ENCODE measurements at regions not wholly inside any gene's neighbourhood (a gene's known extent, or its start where the extent isn't known, plus 50 kb on each side); places are given as distances from the start of the nearest gene placed in this dataset.

DNA sequence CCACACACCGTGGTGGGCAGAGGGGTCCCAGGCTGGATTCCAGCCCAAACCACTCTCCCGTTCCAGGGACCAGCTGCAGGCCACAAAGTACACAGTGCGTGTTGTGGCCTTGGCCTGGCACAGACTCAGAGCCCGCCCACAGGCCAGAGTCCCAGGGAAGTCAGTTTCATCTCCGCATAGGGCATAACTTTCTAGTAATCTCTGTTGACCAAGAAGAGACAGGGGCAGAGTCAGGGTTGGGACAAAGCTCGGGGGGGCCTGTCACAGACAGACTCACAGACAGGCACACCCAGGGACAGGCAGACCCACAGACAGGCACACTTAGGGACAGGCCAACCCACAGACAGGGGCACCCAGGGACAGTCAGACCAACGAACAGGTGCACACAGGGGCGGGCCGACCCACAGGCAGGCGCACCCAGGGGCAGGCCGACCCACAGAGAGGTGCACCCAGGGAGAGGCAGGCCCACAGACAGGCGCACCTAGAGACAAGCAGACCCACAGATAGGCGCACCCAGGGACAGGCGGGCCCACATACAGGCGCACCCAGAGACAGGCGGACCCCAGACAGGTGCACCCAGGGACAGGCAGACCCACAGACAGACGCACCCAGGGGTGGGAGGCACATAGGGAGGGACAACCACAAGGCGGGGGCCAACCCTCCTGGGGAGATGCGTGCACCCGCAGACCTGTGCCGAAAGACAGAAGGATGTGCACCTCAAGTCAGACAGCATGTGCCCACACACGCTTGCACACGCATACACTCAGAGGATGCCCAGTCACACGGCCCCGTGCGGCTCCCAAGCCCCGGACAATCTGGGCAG lies 323.3 kb upstream of the RTL1 start:
- no peak for DNase-seq (ENCODE audit: low spot score)

- DNase-seq (ENCODE audit: low spot score) = no peak
These were observed 324.4 kb upstream of the RTL1 start for GRCh38 chr14:101227611-101228594.

DNA sequence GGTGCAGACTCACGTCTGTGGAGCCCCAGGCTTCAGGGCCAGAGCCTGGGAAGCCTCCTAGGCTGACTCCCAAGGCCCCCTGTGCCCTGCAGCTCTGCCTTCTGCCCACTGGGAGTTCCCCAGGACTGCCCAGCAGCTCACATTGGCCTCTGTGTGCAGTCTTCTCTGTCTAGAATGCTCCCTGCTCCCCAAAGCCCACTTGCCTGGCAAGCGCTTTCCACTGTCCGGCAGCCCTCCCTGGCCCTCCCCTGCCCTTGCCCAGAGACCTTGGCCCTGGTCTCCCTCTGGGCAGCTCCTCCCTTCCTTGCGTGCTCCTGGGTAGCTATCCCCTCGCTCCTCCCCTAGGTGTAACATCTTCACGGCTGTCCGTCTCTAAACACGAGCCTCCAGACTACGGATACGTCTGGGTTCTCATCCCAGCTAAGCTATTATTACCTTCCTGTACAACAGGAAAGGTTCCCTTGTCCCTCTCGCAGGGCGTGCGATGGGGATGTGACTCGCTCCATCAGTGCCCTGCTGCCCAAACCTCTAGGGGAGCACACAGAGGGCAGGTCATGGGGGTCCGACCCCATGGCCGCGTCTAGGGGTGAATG lies 325.5 kb upstream of the RTL1 start:
- no peak for DNase-seq (ENCODE audit: low spot score)

GRCh38 chr14:101229666-101230065 lies 326.1 kb upstream of the RTL1 start:
- no peak for DNase-seq (ENCODE audit: low spot score)

DNA sequence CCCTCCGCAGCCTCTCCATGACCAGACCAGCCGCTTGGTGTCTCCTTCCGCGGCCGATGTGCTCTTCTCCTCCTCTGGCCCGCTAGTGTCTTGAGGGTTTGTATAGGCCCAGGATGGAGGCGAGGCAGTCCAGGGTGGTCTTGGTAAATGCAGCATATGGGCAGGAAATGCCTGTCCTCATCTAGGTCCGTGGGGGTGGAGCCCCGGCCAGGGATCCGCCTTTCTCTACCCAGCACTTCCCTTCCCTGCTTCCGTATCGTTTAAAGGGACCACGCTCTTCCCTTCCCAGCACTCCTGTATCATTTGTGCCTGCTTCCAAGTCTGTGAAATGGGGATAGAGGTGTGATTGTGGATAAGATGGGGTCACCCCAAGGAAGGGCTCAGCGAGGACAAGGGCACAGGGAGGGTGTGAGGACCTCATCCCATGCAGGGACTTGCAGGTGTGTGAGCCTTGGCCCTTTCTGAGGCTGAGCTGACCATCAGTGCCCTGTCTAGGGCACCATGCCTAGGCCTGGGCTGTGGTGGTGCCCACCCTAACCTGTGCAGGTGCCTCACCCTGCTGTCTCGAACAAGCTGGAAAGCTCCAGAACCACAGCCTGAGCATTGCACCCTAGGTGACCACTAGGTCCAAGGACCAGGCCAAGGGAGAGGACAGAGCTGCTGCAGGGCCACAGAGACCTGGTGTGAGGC lies 326.8 kb upstream of the RTL1 start:
- DNase-seq (ENCODE audit: low spot score) = no peak

DNA sequence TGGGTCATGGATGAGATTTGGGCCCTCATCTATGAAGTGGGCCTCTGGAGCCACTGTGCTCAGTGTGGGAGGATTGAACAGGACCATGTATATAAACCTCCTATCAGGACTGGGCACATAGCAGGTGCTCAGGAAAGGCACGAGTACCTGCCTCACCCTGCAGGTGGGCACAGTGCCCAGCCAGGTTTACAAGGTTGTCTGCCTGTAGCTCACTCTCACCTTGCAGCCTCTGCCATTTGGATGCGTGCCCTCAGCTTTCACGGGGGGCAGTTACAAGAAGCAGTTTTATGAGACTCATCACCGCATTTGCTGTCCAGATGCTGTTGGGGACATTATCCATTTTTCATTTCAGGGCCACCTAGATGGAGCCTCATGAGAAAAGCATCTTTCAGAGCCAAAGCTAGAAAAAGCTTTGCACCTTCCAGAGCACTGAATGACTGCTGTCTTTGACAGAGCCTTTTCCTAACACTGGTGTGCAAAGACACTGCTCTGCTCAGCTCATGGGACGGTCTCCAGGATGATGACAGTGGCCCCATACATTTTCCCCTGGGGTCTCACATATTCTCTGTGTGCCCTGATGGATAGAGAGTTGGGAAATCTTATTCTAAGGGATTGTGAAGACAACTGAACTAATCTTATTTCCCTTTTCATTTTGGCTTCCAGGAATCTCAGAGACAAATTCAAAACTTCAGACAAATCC lies 327.5 kb upstream of the RTL1 start:
- DNase-seq (ENCODE audit: low spot score) = no peak

GRCh38 chr14:101231828-101232227 lies 328.3 kb upstream of the RTL1 start:
- DNase-seq (ENCODE audit: low spot score) = no peak

GRCh38 chr14:101232340-101233020 lies 328.8 kb upstream of the DIO3 start:
- peak; percentile 58 for DNase-seq (ENCODE audit: low spot score)

- peak; percentile 62 for DNase-seq (ENCODE audit: low spot score)
These were observed 328.3 kb upstream of the DIO3 start for GRCh38 chr14:101233021-101233366.

- no peak for DNase-seq (ENCODE audit: low spot score)
These were observed 327.9 kb upstream of the DIO3 start for GRCh38 chr14:101233391-101233790.

- no peak for DNase-seq (ENCODE audit: low spot score)
These were observed 327.5 kb upstream of the DIO3 start for GRCh38 chr14:101233808-101234207.

DNA sequence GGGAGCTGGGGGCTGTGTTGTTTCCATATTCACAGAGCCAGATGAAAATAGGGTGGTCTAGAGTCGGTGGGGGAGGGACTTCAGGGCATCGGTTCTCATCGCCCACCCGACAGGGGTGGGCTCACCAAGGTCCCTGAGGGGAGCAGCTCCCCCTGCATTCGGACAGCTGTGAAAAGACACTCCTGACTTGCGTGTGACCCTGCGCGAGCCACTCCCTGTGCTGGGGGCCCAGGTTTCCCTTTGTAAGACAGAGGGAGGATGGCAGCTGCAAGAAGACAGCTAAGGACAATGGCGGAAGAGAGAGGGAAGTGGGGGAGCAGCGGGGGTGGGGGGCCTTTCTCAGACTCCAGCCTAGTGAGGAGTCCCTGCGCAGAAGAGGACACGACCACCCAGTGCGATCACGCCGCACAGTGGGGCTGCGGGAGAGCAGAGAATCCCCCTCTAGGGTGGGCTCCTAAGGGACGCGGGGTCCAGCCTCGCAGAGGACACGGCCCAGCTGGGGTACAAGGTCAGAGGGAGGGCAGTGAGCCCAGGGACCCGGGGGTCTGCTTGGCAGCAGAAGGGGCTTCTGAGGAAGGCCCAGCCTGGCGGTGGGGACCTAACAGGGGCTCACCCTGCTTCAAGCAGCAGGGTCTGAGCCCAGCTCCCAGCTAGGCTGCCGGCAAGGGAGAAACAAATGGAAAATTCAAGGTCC lies 326.9 kb upstream of the DIO3 start:
- no peak for DNase-seq (ENCODE audit: low spot score)

DNA sequence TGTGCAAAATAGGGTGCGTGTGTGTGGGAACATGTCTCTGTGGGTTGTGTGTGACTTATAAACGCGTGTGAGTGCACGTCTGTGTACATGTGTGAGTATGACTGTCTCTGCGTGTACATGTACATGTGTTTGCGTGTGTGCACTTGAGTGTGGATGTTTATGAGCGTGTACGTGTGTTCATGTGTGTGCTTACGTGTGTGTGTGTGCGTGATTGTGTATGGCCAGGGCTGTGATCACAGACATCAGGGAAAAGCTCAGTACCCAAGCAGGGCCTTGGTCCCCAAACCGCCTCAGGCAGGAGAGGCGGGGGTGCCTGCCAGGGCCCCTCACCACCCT lies 326.3 kb upstream of the DIO3 start:
- no peak for DNase-seq (ENCODE audit: low spot score)

GRCh38 chr14:101235335-101236103 lies 325.8 kb upstream of the DIO3 start:
- no peak for DNase-seq (ENCODE audit: low spot score)

DNA sequence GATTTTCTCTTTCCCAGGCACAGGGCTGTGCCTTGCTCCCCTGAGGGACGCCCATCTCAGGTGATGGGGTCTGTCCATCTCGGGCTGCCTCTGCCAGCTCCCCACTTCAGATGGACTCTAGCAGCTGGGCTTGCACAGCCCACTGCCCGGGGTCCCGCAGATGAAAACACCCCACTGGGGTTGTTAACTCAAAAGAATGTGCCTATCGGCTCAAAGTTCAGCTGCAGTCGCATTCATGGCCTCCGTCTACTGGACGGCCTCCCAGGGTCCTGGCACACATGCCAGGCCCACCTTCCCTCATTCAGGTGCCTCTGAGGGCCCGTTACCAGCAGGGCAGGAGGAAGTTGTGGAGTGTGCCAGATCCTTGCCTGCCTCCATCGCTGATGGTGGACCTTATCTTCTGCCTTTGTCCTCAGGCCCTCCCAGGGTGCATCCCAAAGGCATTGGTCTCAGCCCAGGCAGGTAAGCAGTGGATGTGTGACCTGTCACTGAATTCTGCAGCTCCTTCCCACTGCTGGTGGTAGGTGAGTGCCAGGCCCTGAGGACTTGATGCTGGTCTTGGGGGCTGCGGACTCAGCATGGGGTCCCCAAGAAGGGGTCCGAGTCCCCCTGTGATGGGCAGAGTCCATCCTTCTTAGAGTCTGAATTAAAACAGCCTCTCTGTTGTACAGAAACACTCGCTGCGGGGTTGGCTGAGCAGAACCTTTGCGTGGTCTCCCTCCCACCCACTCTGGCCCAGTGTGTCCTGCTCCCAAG lies 324.6 kb upstream of the DIO3 start:
- DNase-seq (ENCODE audit: low spot score) = no peak

DNA sequence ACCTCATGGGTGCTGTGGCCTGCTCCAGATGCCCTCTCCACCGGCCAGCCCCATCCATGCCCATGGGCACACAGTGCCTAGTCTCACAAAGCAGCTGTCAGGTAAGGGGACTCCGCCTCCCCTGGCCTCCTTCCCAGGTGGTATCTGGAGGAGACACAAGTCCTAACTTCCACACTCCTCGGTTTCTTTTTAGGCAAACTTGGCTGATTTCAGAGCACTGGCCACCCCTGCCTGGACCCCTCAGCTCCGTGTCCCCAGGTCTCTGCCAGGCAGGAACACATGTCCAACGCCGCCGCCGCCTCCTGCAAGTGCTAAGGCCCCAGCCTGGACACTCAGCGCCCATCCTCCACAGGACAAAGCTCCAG lies 324.1 kb upstream of the DIO3 start:
- DNase-seq (ENCODE audit: low spot score) = no peak

GRCh38 chr14:101239065-101239464 lies 322.2 kb upstream of the DIO3 start:
- no peak for DNase-seq (ENCODE audit: low spot score)

DNA sequence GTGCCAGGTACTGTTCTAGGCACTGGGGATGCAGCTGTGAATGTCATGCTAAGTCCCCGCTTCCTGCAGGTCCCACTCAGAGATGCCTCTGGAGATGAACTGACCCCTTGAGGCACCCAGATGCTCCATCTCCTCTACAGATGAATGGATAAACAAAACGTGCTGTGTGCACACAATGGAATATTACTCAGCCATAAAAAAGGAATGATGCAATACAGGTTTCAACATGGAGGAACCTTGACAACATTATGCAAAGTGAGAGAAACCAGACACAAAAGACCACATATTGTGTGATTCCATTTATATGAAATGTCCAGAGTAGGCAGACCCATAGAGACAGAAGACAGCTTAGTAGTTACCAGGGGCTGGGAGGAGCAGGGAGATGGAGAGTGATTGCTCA lies 320.1 kb upstream of the DIO3 start:
- DNase-seq (ENCODE audit: low spot score) = no peak
